Keratinocyte (primary cell): ENCODE measurements at regions not wholly inside any gene's neighbourhood (a gene's known extent, or its start where the extent isn't known, plus 50 kb on each side); places are given as distances from the start of the nearest gene placed in this dataset.

Source experiments
- DNase-seq: peaks from one replicate; pipeline ENCODE4 v3.0.0-alpha.2; 2011; ENCODE audit warnings: low read depth, missing footprints, low spot score
- FAIRE-seq: peaks from 2 replicates; lab custom pipeline; 2011; peaks lifted over from hg19 to GRCh38; lab: Jason Lieb, UNC
- H2AFZ ChIP-seq: 2 replicates; pipeline ENCODE4 v1.6.0; 2012; ENCODE audit warnings: low read length, control low read depth, inconsistent platforms; ENCODE audit not compliant: control insufficient read depth
- H3K27ac ChIP-seq: 2 replicates; pipeline ENCODE4 v1.5.1; 2011; ENCODE audit warnings: low read length; ENCODE audit not compliant: control insufficient read depth, insufficient read depth
- H3K27me3 ChIP-seq: 3 replicates; pipeline ENCODE4 v1.6.0; 2011; ENCODE audit warnings: low read length; ENCODE audit not compliant: control insufficient read depth, insufficient read depth; ENCODE audit errors: extremely low read depth
- H3K36me3 ChIP-seq, 2 experiments: 2 replicates in 1 of 2; 3 replicates in 1 of 2; pipeline ENCODE4 v1.5.1; 2011; ENCODE audit warnings: low read length in 2 of 2, mild to moderate bottlenecking in 1 of 2; ENCODE audit not compliant: control insufficient read depth in 2 of 2, insufficient read depth in 2 of 2; ENCODE audit errors: extremely low read depth in 1 of 2
- H3K4me1 ChIP-seq: 3 replicates; pipeline ENCODE4 v1.5.1; 2011; ENCODE audit warnings: low read length; ENCODE audit not compliant: control insufficient read depth, insufficient read depth; ENCODE audit errors: extremely low read depth
- H3K4me2 ChIP-seq: 3 replicates; pipeline ENCODE4 v1.6.0; 2011; ENCODE audit warnings: low read depth, low read length; ENCODE audit not compliant: control insufficient read depth, insufficient read depth; ENCODE audit errors: extremely low read depth
- H3K4me3 ChIP-seq, 3 experiments: fragments of 200-600 bp in 1 of 3; sonication (generic) in 1 of 3; 2 replicates in 2 of 3; 3 replicates in 1 of 3; pipeline ENCODE4 v1.5.1; 2011 to 2016; ENCODE audit warnings: low read length in 3 of 3, mild to moderate bottlenecking in 3 of 3, control low read depth in 2 of 3, inconsistent platforms in 1 of 3, low read depth in 1 of 3, mixed read lengths in 1 of 3, mixed run types in 1 of 3, moderate library complexity in 1 of 3; ENCODE audit not compliant: control insufficient read depth in 2 of 3, insufficient read depth in 2 of 3; ENCODE audit errors: extremely low read depth in 1 of 3
- H3K79me2 ChIP-seq: 2 replicates; pipeline ENCODE4 v1.6.0; 2012; ENCODE audit warnings: low read length; ENCODE audit not compliant: control insufficient read depth, insufficient read depth
- H3K9ac ChIP-seq: 3 replicates; pipeline ENCODE4 v1.6.0; 2011; ENCODE audit warnings: low read length; ENCODE audit not compliant: control insufficient read depth, insufficient read depth; ENCODE audit errors: extremely low read depth
- H3K9me1 ChIP-seq: 3 replicates; pipeline ENCODE4 v1.6.0; 2011; ENCODE audit warnings: low read length; ENCODE audit not compliant: control insufficient read depth, insufficient read depth; ENCODE audit errors: extremely low read depth
- H3K9me3 ChIP-seq: 2 replicates; pipeline ENCODE4 v1.5.1; 2012; ENCODE audit warnings: low read depth, low read length; ENCODE audit not compliant: control insufficient read depth
- H4K20me1 ChIP-seq: 3 replicates; pipeline ENCODE4 v1.6.0; 2011; ENCODE audit warnings: low read length; ENCODE audit not compliant: control insufficient read depth, insufficient read depth; ENCODE audit errors: extremely low read depth
- EZH2 ChIP-seq: IDR thresholded peaks from one replicate; pipeline ENCODE4 v1.6.1; 2012; ENCODE audit warnings: inconsistent platforms, mild to moderate bottlenecking, low read length, moderate library complexity
- dilution Hi-C: fragments of 300-500 bp; cut with MboI; formaldehyde crosslinking; loops from one replicate; pipeline ENCODE4 v1.7.0; 2020; ENCODE audit warnings: low sequenced_read_pairs; ENCODE audit not compliant: extremely low pct_ligation_motif_present
- TF ChIP-seq, protein P1 (sequence below), 3 experiments: IDR thresholded peaks in 1 of 3; conservative IDR thresholded peaks in 1 of 3; optimal IDR thresholded peaks in 1 of 3; 2 replicates in 2 of 3; 3 replicates in 1 of 3; pipeline versions ENCODE3 to v1.5.1; 2011; ENCODE audit warnings: low read length in 3 of 3, mild to moderate bottlenecking in 3 of 3, moderate library complexity in 2 of 3, control low read depth in 1 of 3, inconsistent platforms in 1 of 3; ENCODE audit not compliant: insufficient read depth in 2 of 3; ENCODE audit errors: extremely low read depth in 1 of 3

DNA sequence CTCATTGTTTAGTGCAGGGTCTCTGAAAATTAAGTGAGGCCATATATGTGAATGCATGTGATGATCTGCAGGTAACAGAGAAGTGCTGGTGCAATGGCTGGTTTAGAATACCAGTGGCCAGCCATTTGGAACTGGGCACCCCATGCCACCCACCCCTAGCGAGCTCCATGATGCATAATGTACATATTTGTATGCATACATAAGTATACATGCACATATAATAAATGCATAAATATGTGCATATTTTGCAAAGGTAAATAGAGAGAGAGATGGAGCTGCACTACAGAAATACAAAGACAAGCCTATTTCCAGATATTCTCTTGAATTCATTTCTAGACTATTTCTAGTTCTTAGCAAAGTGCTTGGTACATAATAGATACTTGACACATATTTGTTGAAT, 68.5 kb upstream of the IGSF21 start:
- dilution Hi-C loops = no loop called here

DNA sequence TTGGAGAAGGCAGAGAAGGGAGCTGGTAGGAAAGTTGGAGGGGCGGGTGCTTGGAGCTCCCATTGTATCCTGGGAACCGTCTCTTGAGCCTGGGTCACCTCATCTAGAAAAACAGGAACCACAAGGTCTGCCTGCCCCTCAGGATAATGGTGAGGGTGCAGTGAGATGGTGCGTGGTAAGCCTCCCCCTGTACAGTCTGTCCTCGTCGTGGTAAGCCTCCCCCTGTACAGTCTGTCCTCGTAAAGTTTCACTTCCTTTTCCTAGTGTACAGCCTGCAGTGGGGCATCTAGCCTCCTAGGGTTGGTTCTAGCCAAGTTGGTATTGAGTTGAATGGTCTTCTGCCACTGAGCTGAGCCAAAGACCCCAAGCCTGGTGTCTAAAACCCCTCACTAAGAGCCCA, 66.5 kb upstream of the IGSF21 start:
- no peak overlapping the region for H3K9ac ChIP-seq
- H3K9me1 ChIP-seq = no peaks in the 10 kb centered on the region
- no peaks in the 10 kb centered on the region for H3K27me3 ChIP-seq
- dilution Hi-C loops = no loop called here
- H3K79me2 ChIP-seq = no peaks in the 10 kb centered on the region
- no peak for TF ChIP-seq EZH2
- TF ChIP-seq, protein P1, sequence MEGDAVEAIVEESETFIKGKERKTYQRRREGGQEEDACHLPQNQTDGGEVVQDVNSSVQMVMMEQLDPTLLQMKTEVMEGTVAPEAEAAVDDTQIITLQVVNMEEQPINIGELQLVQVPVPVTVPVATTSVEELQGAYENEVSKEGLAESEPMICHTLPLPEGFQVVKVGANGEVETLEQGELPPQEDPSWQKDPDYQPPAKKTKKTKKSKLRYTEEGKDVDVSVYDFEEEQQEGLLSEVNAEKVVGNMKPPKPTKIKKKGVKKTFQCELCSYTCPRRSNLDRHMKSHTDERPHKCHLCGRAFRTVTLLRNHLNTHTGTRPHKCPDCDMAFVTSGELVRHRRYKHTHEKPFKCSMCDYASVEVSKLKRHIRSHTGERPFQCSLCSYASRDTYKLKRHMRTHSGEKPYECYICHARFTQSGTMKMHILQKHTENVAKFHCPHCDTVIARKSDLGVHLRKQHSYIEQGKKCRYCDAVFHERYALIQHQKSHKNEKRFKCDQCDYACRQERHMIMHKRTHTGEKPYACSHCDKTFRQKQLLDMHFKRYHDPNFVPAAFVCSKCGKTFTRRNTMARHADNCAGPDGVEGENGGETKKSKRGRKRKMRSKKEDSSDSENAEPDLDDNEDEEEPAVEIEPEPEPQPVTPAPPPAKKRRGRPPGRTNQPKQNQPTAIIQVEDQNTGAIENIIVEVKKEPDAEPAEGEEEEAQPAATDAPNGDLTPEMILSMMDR (optimal IDR thresholded peaks at IDR 0.05 in 1 of 3, IDR thresholded peaks at IDR 0.05 in 1 of 3, conservative IDR thresholded peaks at IDR 0.05 in 1 of 3; ENCODE audit: extremely low read depth in 1 of 3, insufficient read depth in 2 of 3, low read length in 3 of 3) = no peak
- DNase-seq = no peak
- no peak overlapping the region for H3K27ac ChIP-seq
- no peaks in the 10 kb centered on the region for H3K4me1 ChIP-seq
- H3K4me2 ChIP-seq = no peak overlapping the region
- no peak overlapping the region for H2AFZ ChIP-seq
- no peaks in the 10 kb centered on the region for H3K9me3 ChIP-seq
- H3K36me3 ChIP-seq = no peaks in the 10 kb centered on the region
- no peaks in the 10 kb centered on the region for H4K20me1 ChIP-seq
- FAIRE-seq = no peak
- no peak overlapping the region for H3K4me3 ChIP-seq

More for the DNA sequence above, 68.5 kb upstream of the IGSF21 start:
- Histone ChIP-seq H2AFZ (no peak overlapping the region), H3K4me1 (no peaks in the 10 kb centered on the region), H3K27me3 (no peaks in the 10 kb centered on the region), H4K20me1 (no peaks in the 10 kb centered on the region), H3K4me3 (no peak overlapping the region), H3K9me3 (no peaks in the 10 kb centered on the region), H3K36me3 (no peaks in the 10 kb centered on the region), H3K27ac (no peak overlapping the region), H3K79me2 (no peaks in the 10 kb centered on the region), H3K9me1 (no peaks in the 10 kb centered on the region), H3K9ac (no peak overlapping the region), H3K4me2 (no peak overlapping the region)
- FAIRE-seq = no peak
- TF ChIP-seq EZH2 = no peak
- TF ChIP-seq, protein P1 (optimal IDR thresholded peaks at IDR 0.05 in 1 of 3, IDR thresholded peaks at IDR 0.05 in 1 of 3, conservative IDR thresholded peaks at IDR 0.05 in 1 of 3; ENCODE audit: extremely low read depth in 1 of 3, insufficient read depth in 2 of 3, low read length in 3 of 3) = no peak
- DNase-seq = no peak
